ENCODE measurements at regions not wholly inside any gene's neighbourhood (a gene's known extent, or its start where the extent isn't known, plus 50 kb on each side); places are given as distances from the start of the nearest gene placed in this dataset.

- no peaks in the 10 kb centered on the region for H3K36me3 ChIP-seq
- TF ChIP-seq CTCF (IDR thresholded peaks at IDR 0.05), result no peak
- no peaks in the 10 kb centered on the region for H3K4me1 ChIP-seq
- no peak overlapping the region for H3K4me3 ChIP-seq
- intact Hi-C loops (cut with DNase I; ENCODE audit: low total_unique reads), result no loop called here
- H3K9me3 ChIP-seq, result peaks cover 0 to 4% (median 0%) of the 10 kb centered on the region in 3 donors
- DNase-seq, result no peak
- no peak overlapping the region for H3K27ac ChIP-seq
- H3K27me3 ChIP-seq, result no peaks in the 10 kb centered on the region
These were observed 108.2 kb downstream of the FOXD2 start for GRCh38 chr1:47545912-47546483.

- no peaks in the 10 kb centered on the region for H3K4me1 ChIP-seq
- H3K9me3 ChIP-seq, result no peaks in the 10 kb centered on the region
- H3K27me3 ChIP-seq, result peaks cover 0 to 6% of the 10 kb centered on the region in 2 donors
- H3K36me3 ChIP-seq, result no peaks in the 10 kb centered on the region
- no peak overlapping the region for H3K27ac ChIP-seq
- no peak overlapping the region for H3K4me3 ChIP-seq
- no peak for TF ChIP-seq CTCF (IDR thresholded peaks at IDR 0.05)
- no peak for DNase-seq
- intact Hi-C loops (cut with DNase I; ENCODE audit: low total_unique reads), result no loop called here
These were observed 110.1 kb downstream of the FOXD2 start for GRCh38 chr1:47547753-47548573.

- H3K27me3 ChIP-seq, result peaks cover 0 to 6% of the 10 kb centered on the region in 2 donors
- intact Hi-C loops (cut with DNase I; ENCODE audit: low total_unique reads), result no loop called here
- DNase-seq, result no peak
- no peak for TF ChIP-seq CTCF (IDR thresholded peaks at IDR 0.05)
- H3K27ac ChIP-seq, result no peak overlapping the region
- H3K9me3 ChIP-seq, result no peaks in the 10 kb centered on the region
- H3K36me3 ChIP-seq, result no peaks in the 10 kb centered on the region
- no peak overlapping the region for H3K4me3 ChIP-seq
- no peaks in the 10 kb centered on the region for H3K4me1 ChIP-seq
These were observed 110.8 kb downstream of the FOXD2 start for GRCh38 chr1:47548637-47549036.

GRCh38 chr1:47549532-47549931, 111.7 kb downstream of the FOXD2 start:
- no peaks in the 10 kb centered on the region for H3K4me1 ChIP-seq
- intact Hi-C loops (cut with DNase I; ENCODE audit: low total_unique reads), result no loop called here
- H3K36me3 ChIP-seq, result no peaks in the 10 kb centered on the region
- no peak for TF ChIP-seq CTCF (IDR thresholded peaks at IDR 0.05)
- no peaks in the 10 kb centered on the region for H3K9me3 ChIP-seq
- DNase-seq, result no peak
- H3K27me3 ChIP-seq, result peaks cover 0 to 6% of the 10 kb centered on the region in 2 donors
- H3K27ac ChIP-seq, result no peak overlapping the region
- H3K4me3 ChIP-seq, result no peak overlapping the region

- Histone ChIP-seq H3K4me3 (no peak overlapping the region), H3K27ac (no peak overlapping the region), H3K9me3 (no peaks in the 10 kb centered on the region), H3K27me3 (peaks cover 0 to 6% of the 10 kb centered on the region in 2 donors), H3K36me3 (no peaks in the 10 kb centered on the region), H3K4me1 (peaks cover 0 to 9% (median 0%) of the 10 kb centered on the region in 4 donors)
- DNase-seq, result no peak
- no peak for TF ChIP-seq CTCF (IDR thresholded peaks at IDR 0.05)
- intact Hi-C loops (cut with DNase I; ENCODE audit: low total_unique reads), result no loop called here
These were observed 113.1 kb downstream of the FOXD2 start for GRCh38 chr1:47550929-47551328.
